RPMI7951 (cell line): ENCODE measurements at regions not wholly inside any gene's neighbourhood (a gene's known extent, or its start where the extent isn't known, plus 50 kb on each side); places are given as distances from the start of the nearest gene placed in this dataset.

Source experiments
- DNase-seq: peaks from one replicate; pipeline ENCODE4 v3.0.0-alpha.2; 2012; ENCODE audit warnings: low read depth

GRCh38 chr9:73014011-73014410 lies 61.2 kb upstream of the ALDH1A1 start:
- DNase-seq = no peak

- DNase-seq = no peak
Observed at GRCh38 chr9:73011956-73012355, 59.1 kb upstream of the ALDH1A1 start.

DNA sequence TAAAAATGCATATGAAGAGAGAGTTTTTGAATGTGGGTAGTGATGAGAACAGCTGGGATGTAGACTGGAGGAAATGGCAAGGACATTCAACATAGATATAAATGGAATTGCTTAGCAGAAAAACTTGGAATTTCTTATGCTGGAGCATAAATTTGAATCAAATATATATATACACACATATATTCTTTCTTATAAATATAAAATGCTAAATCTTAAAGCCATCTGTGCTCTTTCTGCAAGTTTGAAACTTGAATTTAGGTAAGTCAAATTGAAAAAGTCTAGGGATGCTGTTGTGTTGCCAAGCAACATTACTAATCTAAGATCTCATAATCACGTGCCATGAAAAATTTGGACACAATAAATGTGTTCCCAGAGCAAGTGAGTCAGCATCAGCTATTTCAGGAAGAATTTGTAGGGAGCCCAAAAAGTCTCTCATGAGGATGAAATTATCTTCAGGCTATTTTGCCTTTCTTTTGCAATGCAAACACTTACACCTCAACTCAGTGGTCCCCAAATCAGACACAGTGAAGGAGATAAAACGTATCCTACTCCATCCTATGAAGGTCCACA lies 58.4 kb upstream of the ALDH1A1 start:
- no peak for DNase-seq

DNA sequence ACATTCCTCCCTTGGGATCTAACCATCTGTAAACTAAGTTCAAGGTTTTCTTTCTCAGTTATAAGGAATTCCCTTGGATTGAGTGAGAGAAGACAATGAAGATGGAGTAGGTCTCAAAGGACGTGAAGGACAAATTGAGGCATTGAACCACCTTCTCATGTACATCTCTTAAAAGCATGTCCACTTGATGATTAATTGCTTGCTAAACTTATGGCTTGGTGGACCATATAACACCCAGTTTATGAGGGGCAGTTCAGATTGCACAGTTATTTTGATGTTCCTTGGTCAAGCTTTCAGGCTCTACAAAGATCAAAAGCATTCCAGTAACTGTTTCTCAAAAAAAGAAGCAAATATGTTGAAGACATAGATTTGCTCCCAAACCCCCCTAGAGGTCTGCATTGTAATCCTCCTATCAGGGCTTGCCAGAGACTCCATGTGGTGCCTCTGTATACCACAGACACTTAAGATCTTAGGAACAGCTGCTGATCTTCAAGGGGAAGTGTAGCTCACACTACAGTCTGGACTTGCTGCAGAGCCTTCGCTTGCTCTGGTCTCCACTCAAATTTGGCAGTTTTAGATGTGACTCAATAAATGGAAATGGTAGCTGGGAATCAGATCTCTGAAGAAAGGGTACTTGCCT lies 56.9 kb upstream of the ALDH1A1 start:
- no peak for DNase-seq

DNA sequence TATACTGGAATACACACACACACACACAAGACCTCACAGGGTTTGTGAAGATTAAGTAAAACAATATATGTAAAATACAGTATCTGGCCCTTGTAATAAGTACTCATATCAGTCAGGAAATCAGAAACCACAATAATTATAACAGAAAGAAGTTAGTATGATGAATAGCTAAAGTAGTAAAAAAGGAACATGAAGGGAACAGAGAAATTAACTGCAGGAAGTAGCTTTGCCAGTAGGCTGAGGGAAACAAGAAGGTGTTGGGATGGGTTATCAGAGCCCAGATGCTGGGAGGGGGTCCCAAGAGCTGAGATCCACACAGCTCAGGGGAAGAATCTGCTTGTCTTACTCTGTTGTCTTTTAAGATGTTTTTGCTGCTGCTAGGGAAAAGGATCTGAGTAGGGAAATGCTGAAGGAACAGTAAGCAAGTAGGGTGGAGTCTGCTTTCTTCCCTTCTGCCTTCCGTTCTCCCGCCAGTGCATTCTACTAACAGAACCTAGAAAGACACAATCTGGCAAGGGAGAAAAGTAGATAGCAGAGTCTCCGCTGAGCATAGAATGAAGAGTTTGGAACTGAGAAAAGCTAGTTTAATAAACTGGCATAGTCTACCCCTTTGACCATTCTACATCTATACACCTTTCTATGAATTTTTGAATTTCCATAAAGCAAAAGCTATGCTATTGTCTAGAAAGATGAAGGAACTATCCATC lies 55.3 kb upstream of the ALDH1A1 start:
- no peak for DNase-seq

DNA sequence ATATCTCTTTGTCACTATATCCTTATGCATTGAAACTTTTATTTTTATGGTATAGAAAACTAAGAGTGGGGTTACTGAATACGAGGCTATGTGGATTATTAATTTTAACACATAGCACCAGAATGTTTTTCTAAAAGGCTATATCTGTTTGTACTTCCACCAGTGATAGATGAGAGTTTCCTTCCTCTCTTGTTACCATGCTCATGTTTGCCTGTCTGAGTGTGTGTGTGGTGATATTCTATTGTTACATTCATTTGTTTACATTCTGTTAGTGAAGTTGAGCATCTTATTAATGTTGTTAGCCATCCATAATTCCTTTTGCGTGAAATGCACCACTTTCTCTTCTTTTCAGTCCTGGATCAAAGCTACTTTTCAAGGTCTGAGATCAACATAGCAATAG lies 54.1 kb upstream of the ALDH1A1 start:
- no peak for DNase-seq
